ENCODE measurements at regions not wholly inside any gene's neighbourhood (a gene's known extent, or its start where the extent isn't known, plus 50 kb on each side); places are given as distances from the start of the nearest gene placed in this dataset.

DNA sequence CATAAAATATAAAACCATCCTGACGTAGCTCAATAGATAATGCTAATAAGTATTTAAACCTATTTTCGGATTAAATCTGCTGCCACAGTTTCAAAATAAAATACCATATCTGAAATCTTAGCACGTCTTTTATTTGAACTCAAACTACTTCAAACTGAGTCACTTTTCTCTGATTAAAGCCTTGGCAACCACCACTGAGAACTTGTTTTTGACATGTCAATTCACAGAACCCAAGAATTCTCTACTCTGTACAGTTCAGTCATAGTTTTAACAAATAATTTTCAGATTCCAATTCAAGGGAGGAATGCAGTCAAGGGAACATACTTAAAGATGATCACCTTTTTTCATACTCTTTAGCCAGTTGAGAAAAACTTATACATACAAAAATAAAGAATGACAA is 643.2 kb downstream of the KCNT2 start:
- no peak overlapping the region for H3K4me3 ChIP-seq (ENCODE audit: low read depth, low read length)
- DNase-seq (ENCODE audit: low read depth), result no peak
- TF ChIP-seq, protein P1, sequence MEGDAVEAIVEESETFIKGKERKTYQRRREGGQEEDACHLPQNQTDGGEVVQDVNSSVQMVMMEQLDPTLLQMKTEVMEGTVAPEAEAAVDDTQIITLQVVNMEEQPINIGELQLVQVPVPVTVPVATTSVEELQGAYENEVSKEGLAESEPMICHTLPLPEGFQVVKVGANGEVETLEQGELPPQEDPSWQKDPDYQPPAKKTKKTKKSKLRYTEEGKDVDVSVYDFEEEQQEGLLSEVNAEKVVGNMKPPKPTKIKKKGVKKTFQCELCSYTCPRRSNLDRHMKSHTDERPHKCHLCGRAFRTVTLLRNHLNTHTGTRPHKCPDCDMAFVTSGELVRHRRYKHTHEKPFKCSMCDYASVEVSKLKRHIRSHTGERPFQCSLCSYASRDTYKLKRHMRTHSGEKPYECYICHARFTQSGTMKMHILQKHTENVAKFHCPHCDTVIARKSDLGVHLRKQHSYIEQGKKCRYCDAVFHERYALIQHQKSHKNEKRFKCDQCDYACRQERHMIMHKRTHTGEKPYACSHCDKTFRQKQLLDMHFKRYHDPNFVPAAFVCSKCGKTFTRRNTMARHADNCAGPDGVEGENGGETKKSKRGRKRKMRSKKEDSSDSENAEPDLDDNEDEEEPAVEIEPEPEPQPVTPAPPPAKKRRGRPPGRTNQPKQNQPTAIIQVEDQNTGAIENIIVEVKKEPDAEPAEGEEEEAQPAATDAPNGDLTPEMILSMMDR (IDR thresholded peaks at IDR 0.05; ENCODE audit: insufficient read depth, low read depth, low read length), result no peak

DNA sequence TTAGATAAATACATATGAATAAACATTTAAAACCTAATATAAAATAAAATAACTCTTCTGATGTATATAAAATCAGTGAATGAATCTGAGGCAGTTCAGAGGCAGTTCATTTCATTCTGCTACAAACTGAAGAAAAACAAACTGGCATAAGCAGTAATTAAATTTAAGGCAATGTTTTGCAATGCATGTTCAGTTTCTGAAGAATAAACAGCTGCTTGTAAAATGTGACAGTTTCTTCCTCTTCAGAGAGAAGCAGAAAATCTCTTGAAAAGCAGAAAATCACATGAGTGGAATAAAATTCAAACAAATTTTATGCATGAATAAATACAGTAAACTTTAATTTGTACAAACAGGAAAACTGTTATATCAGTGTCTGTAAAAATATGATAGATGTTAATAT is 643.7 kb downstream of the KCNT2 start:
- H3K4me3 ChIP-seq (ENCODE audit: low read depth, low read length), result no peak overlapping the region
- TF ChIP-seq, protein P1 (IDR thresholded peaks at IDR 0.05; ENCODE audit: insufficient read depth, low read depth, low read length), result no peak
- no peak for DNase-seq (ENCODE audit: low read depth)

DNA sequence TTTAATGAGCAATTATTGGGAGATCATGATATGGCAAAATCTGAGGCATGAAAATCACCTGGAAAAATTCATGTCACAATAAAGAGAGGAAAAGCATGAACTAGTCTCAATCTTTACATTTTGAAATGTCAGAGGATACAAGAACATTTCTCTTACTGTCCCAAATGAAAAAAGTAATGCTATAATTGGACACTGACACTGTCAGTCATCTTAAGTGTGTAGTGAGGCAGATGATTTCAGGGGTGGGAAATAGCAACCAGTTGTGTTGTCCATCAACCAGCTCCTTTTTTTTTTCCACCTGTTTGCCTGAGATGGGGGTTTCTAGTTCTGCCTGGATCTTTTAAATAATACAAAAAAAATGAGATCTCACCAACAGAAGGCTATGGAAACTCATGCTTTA is 646.2 kb downstream of the KCNT2 start:
- no peak overlapping the region for H3K4me3 ChIP-seq (ENCODE audit: low read depth, low read length)
- no peak for DNase-seq (ENCODE audit: low read depth)
- TF ChIP-seq, protein P1 (IDR thresholded peaks at IDR 0.05; ENCODE audit: insufficient read depth, low read depth, low read length), result no peak

DNA sequence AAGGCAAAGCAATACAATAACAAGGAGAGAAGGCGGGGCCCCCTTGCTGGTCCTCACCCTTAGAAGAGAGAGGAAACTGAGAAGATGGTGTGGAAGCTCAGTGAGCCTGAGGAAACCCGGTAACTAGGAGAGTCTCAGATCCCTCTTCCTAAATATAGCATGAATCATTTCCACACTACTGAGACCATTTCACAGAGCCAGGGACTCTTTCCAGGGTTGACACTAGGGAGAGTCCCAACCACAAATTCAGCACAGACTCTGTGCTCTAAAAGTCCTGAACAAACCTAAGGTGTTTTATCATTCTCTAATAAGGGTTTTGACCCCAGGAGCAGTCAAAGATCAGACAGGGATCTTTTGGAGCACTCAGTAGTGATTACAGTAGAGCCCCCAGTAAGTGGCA is 647.7 kb downstream of the KCNT2 start:
- TF ChIP-seq, protein P1 (IDR thresholded peaks at IDR 0.05; ENCODE audit: insufficient read depth, low read depth, low read length), result no peak
- no peak for DNase-seq (ENCODE audit: low read depth)
- no peak overlapping the region for H3K4me3 ChIP-seq (ENCODE audit: low read depth, low read length)

DNA sequence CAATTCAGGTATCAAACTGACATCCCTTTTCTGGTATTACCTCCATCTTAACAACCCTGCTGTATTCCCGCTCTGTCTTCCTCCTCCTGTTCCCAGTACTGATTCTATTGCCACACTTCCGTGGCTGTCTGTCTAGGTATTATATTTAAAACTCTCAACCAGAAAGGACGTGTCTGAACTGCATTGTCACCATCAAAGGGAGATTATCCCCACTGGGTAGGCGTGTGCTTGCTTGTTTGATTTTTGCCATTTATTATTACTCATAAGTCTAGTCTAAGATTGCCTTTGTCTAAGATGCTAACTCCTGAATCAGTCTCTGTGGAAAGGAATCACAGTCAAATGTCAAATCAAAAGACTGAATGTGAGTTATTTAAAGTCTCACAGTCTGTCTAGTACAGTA is 650.1 kb downstream of the KCNT2 start:
- DNase-seq (ENCODE audit: low read depth), result no peak
- TF ChIP-seq, protein P1 (IDR thresholded peaks at IDR 0.05; ENCODE audit: insufficient read depth, low read depth, low read length), result no peak
- H3K4me3 ChIP-seq (ENCODE audit: low read depth, low read length), result no peak overlapping the region

DNA sequence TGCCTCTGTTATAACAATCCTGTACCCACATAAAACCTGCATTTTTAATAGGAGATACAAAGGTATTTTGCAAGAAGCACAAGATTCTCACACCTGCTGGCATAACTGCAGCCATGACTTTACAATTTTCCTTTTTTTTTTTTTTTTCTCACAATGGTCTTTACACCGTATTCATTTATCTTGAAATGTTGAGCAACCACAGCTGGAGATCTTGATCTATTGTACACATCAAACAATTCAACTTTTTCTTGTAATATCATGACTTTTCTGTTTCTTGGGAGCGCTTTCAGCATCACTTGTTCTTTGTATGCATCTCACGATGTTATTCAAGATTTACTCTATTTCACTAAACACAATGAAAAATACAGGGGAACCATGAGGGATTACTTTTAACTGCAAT is 651.4 kb downstream of the KCNT2 start:
- no peak for DNase-seq (ENCODE audit: low read depth)

GRCh38 chr1:195954848-195955247 is 653.4 kb downstream of the KCNT2 start:
- no peak for DNase-seq (ENCODE audit: low read depth)
- H3K4me3 ChIP-seq (ENCODE audit: low read depth, low read length), result no peak overlapping the region
- TF ChIP-seq, protein P1 (IDR thresholded peaks at IDR 0.05; ENCODE audit: insufficient read depth, low read depth, low read length), result no peak

More for the DNA sequence above, 651.4 kb downstream of the KCNT2 start:
- TF ChIP-seq, protein P1 (IDR thresholded peaks at IDR 0.05; ENCODE audit: insufficient read depth, low read depth, low read length), result no peak
- no peak overlapping the region for H3K4me3 ChIP-seq (ENCODE audit: low read depth, low read length)

Data from fibroblast of villous mesenchyme (primary cell).